MG63 (cell line): ENCODE measurements at regions not wholly inside any gene's neighbourhood (a gene's known extent, or its start where the extent isn't known, plus 50 kb on each side); places are given as distances from the start of the nearest gene placed in this dataset.

Source experiments
- DNase-seq: peaks from one replicate; pipeline ENCODE4 v3.0.0-alpha.2; 2020
- H3K27me3 ChIP-seq: fragments of 250-450 bp; sonication (Bioruptor Pico); 2 replicates; pipeline ENCODE4 v1.5.1; 2020; ENCODE audit warnings: mild to moderate bottlenecking, moderate library complexity
- H3K36me3 ChIP-seq: fragments of 250-450 bp; sonication (Bioruptor Pico); 2 replicates; pipeline ENCODE4 v1.5.1; 2020; ENCODE audit warnings: mild to moderate bottlenecking, moderate library complexity
- H3K4me3 ChIP-seq: fragments of 250-450 bp; sonication (Bioruptor Pico); 2 replicates; pipeline ENCODE4 v1.5.1; 2020; ENCODE audit warnings: mild to moderate bottlenecking, moderate library complexity
- H3K9me3 ChIP-seq: fragments of 250-450 bp; sonication (Bioruptor Pico); 2 replicates; pipeline ENCODE4 v1.5.1; 2020; ENCODE audit warnings: mild to moderate bottlenecking, moderate library complexity

GRCh38 chr4:41883988-41884734, 51.1 kb upstream of the TMEM33 start:
- Histone ChIP-seq H3K9me3 (no peaks in the 10 kb centered on the region), H3K36me3 (no peaks in the 10 kb centered on the region), H3K4me3 (no peak overlapping the region), H3K27me3 (peaks cover 5% of the 10 kb centered on the region; the same call in 1 of the 2 replicates)
- DNase-seq: no peak

GRCh38 chr4:41882625-41883347, 52.4 kb upstream of the TMEM33 start:
- peak; percentile 19 for DNase-seq
- Histone ChIP-seq H3K36me3 (no peaks in the 10 kb centered on the region), H3K27me3 (peaks cover 5% of the 10 kb centered on the region; the same call in 1 of the 2 replicates), H3K4me3 (peak overlapping the region; percentile 14; the same call in 1 of the 2 replicates), H3K9me3 (no peaks in the 10 kb centered on the region)

GRCh38 chr4:41881981-41882624, 53.1 kb upstream of the TMEM33 start:
- H3K4me3 ChIP-seq: peak overlapping the region; percentile 35

GRCh38 chr4:41880840-41881831, 54.1 kb upstream of the TMEM33 start:
- no peaks in the 10 kb centered on the region for H3K9me3 ChIP-seq
- DNase-seq: no peak
- H3K27me3 ChIP-seq: peaks cover 5% of the 10 kb centered on the region; the same call in 1 of the 2 replicates
- no peaks in the 10 kb centered on the region for H3K36me3 ChIP-seq
- H3K4me3 ChIP-seq: peak overlapping the region; percentile 35

More at GRCh38 chr4:41881981-41882624, 53.1 kb upstream of the TMEM33 start:
- DNase-seq: no peak
- Histone ChIP-seq H3K9me3 (no peaks in the 10 kb centered on the region), H3K27me3 (peaks cover 5% of the 10 kb centered on the region; the same call in 1 of the 2 replicates), H3K36me3 (no peaks in the 10 kb centered on the region)

- Histone ChIP-seq H3K27me3 (peaks cover 5% of the 10 kb centered on the region; the same call in 1 of the 2 replicates), H3K36me3 (no peaks in the 10 kb centered on the region)
- DNase-seq: no peak
These were observed 55.0 kb upstream of the TMEM33 start for GRCh38 chr4:41880022-41880837.

GRCh38 chr4:41879552-41879951, 55.7 kb upstream of the TMEM33 start:
- no peaks in the 10 kb centered on the region for H3K36me3 ChIP-seq
- no peak overlapping the region for H3K4me3 ChIP-seq
- H3K27me3 ChIP-seq: peaks cover 5% of the 10 kb centered on the region; the same call in 1 of the 2 replicates
- H3K9me3 ChIP-seq: no peaks in the 10 kb centered on the region
- no peak for DNase-seq

More at GRCh38 chr4:41880022-41880837, 55.0 kb upstream of the TMEM33 start:
- no peaks in the 10 kb centered on the region for H3K9me3 ChIP-seq
- H3K4me3 ChIP-seq: no peak overlapping the region

- Histone ChIP-seq H3K27me3 (peaks cover 5% of the 10 kb centered on the region; the same call in 1 of the 2 replicates), H3K4me3 (no peak overlapping the region), H3K9me3 (no peaks in the 10 kb centered on the region), H3K36me3 (no peaks in the 10 kb centered on the region)
- no peak for DNase-seq
These were observed 56.2 kb upstream of the TMEM33 start for GRCh38 chr4:41878991-41879491.

GRCh38 chr4:41878170-41878969, 56.9 kb upstream of the TMEM33 start:
- Histone ChIP-seq H3K36me3 (no peaks in the 10 kb centered on the region), H3K4me3 (no peak overlapping the region), H3K27me3 (peaks cover 5% of the 10 kb centered on the region; the same call in 1 of the 2 replicates), H3K9me3 (no peaks in the 10 kb centered on the region)
- no peak for DNase-seq

- Histone ChIP-seq H3K36me3 (no peaks in the 10 kb centered on the region), H3K27me3 (peaks cover 5% of the 10 kb centered on the region; the same call in 1 of the 2 replicates), H3K4me3 (no peak overlapping the region), H3K9me3 (no peaks in the 10 kb centered on the region)
- no peak for DNase-seq
These were observed 58.0 kb upstream of the TMEM33 start for GRCh38 chr4:41877020-41877796.

GRCh38 chr4:41874873-41875272, 60.4 kb upstream of the TMEM33 start:
- no peaks in the 10 kb centered on the region for H3K9me3 ChIP-seq

GRCh38 chr4:41874398-41874797, 60.8 kb upstream of the TMEM33 start:
- Histone ChIP-seq H3K4me3 (no peak overlapping the region), H3K9me3 (no peaks in the 10 kb centered on the region), H3K27me3 (no peaks in the 10 kb centered on the region), H3K36me3 (no peaks in the 10 kb centered on the region)
- no peak for DNase-seq

More at GRCh38 chr4:41874873-41875272, 60.4 kb upstream of the TMEM33 start:
- Histone ChIP-seq H3K36me3 (no peaks in the 10 kb centered on the region), H3K4me3 (no peak overlapping the region), H3K27me3 (no peaks in the 10 kb centered on the region)
- no peak for DNase-seq

GRCh38 chr4:41873380-41874295, 61.6 kb upstream of the TMEM33 start:
- H3K4me3 ChIP-seq: no peak overlapping the region
- H3K9me3 ChIP-seq: no peaks in the 10 kb centered on the region
- no peaks in the 10 kb centered on the region for H3K27me3 ChIP-seq
- DNase-seq: no peak
- H3K36me3 ChIP-seq: no peaks in the 10 kb centered on the region

GRCh38 chr4:41870035-41870434, 65.2 kb upstream of the TMEM33 start:
- H3K27me3 ChIP-seq: no peaks in the 10 kb centered on the region
- H3K9me3 ChIP-seq: no peaks in the 10 kb centered on the region
- DNase-seq: no peak
- no peak overlapping the region for H3K4me3 ChIP-seq
- no peaks in the 10 kb centered on the region for H3K36me3 ChIP-seq
